ENCODE measurements at regions not wholly inside any gene's neighbourhood (a gene's known extent, or its start where the extent isn't known, plus 50 kb on each side); places are given as distances from the start of the nearest gene placed in this dataset.

GRCh38 chr5:18078157-18078556, 443.9 kb downstream of the TAF11L14 start:
- no peak overlapping the region for H3K4me3 Mint-ChIP-seq
- H3K27me3 Mint-ChIP-seq = no peaks in the 10 kb centered on the region

GRCh38 chr5:18079831-18080230, 445.6 kb downstream of the TAF11L14 start:
- Mint-ChIP-seq H3K36me3 (no peaks in the 10 kb centered on the region), H3K4me1 (no peaks in the 10 kb centered on the region), H3K4me3 (no peak overlapping the region), H3K27me3 (no peaks in the 10 kb centered on the region), H3K27ac (no peak overlapping the region), H3K9me3 (no peaks in the 10 kb centered on the region)
- DNase-seq = no peak

More at GRCh38 chr5:18078157-18078556, 443.9 kb downstream of the TAF11L14 start:
- DNase-seq = no peak
- Mint-ChIP-seq H3K27ac (no peak overlapping the region), H3K36me3 (no peaks in the 10 kb centered on the region), H3K9me3 (peaks cover 2% of the 10 kb centered on the region), H3K4me1 (no peaks in the 10 kb centered on the region)

GRCh38 chr5:18088020-18088579, 453.8 kb downstream of the TAF11L14 start:
- H3K27me3 Mint-ChIP-seq = no peaks in the 10 kb centered on the region
- no peaks in the 10 kb centered on the region for H3K36me3 Mint-ChIP-seq
- no peaks in the 10 kb centered on the region for H3K4me1 Mint-ChIP-seq

GRCh38 chr5:18090177-18090576, 455.9 kb downstream of the TAF11L14 start:
- H3K27me3 Mint-ChIP-seq = no peaks in the 10 kb centered on the region
- no peak overlapping the region for H3K4me3 Mint-ChIP-seq
- no peak for DNase-seq
- H3K9me3 Mint-ChIP-seq = peaks cover 5% of the 10 kb centered on the region
- H3K27ac Mint-ChIP-seq = no peak overlapping the region
- no peaks in the 10 kb centered on the region for H3K4me1 Mint-ChIP-seq
- H3K36me3 Mint-ChIP-seq = no peaks in the 10 kb centered on the region

More at GRCh38 chr5:18088020-18088579, 453.8 kb downstream of the TAF11L14 start:
- Mint-ChIP-seq H3K9me3 (peaks cover 5% of the 10 kb centered on the region), H3K4me3 (no peak overlapping the region), H3K27ac (no peak overlapping the region)
- DNase-seq = no peak

- Mint-ChIP-seq H3K27ac (no peak overlapping the region), H3K36me3 (no peaks in the 10 kb centered on the region), H3K27me3 (no peaks in the 10 kb centered on the region), H3K4me3 (no peak overlapping the region), H3K9me3 (peaks cover 2% of the 10 kb centered on the region), H3K4me1 (no peaks in the 10 kb centered on the region)
- DNase-seq = no peak
Measured at GRCh38 chr5:18091142-18091541, 456.9 kb downstream of the TAF11L14 start.

GRCh38 chr5:18091758-18092157, 457.5 kb downstream of the TAF11L14 start:
- Mint-ChIP-seq H3K4me3 (no peak overlapping the region), H3K9me3 (peaks cover 2% of the 10 kb centered on the region), H3K27ac (no peak overlapping the region), H3K27me3 (no peaks in the 10 kb centered on the region), H3K4me1 (no peaks in the 10 kb centered on the region), H3K36me3 (no peaks in the 10 kb centered on the region)
- no peak for DNase-seq

- H3K4me3 Mint-ChIP-seq = no peak overlapping the region
- H3K36me3 Mint-ChIP-seq = no peaks in the 10 kb centered on the region
- no peak overlapping the region for H3K27ac Mint-ChIP-seq
- DNase-seq = no peak
- H3K4me1 Mint-ChIP-seq = no peaks in the 10 kb centered on the region
- no peaks in the 10 kb centered on the region for H3K27me3 Mint-ChIP-seq
- H3K9me3 Mint-ChIP-seq = no peaks in the 10 kb centered on the region
Measured at GRCh38 chr5:18095061-18095460, 460.8 kb downstream of the TAF11L14 start.

GRCh38 chr5:18097817-18098216, 463.6 kb downstream of the TAF11L14 start:
- no peaks in the 10 kb centered on the region for H3K9me3 Mint-ChIP-seq
- DNase-seq = no peak
- H3K27ac Mint-ChIP-seq = no peak overlapping the region
- H3K4me1 Mint-ChIP-seq = no peaks in the 10 kb centered on the region
- no peaks in the 10 kb centered on the region for H3K27me3 Mint-ChIP-seq
- H3K4me3 Mint-ChIP-seq = no peak overlapping the region
- no peaks in the 10 kb centered on the region for H3K36me3 Mint-ChIP-seq

GRCh38 chr5:18098691-18099090, 464.4 kb downstream of the TAF11L14 start:
- Mint-ChIP-seq H3K4me3 (no peak overlapping the region), H3K27ac (no peak overlapping the region), H3K36me3 (no peaks in the 10 kb centered on the region), H3K9me3 (no peaks in the 10 kb centered on the region), H3K27me3 (no peaks in the 10 kb centered on the region), H3K4me1 (no peaks in the 10 kb centered on the region)
- DNase-seq = no peak

GRCh38 chr5:18099261-18099660, 465.0 kb downstream of the TAF11L14 start:
- DNase-seq = no peak
- no peaks in the 10 kb centered on the region for H3K27me3 Mint-ChIP-seq
- no peaks in the 10 kb centered on the region for H3K36me3 Mint-ChIP-seq
- H3K4me3 Mint-ChIP-seq = no peak overlapping the region
- H3K4me1 Mint-ChIP-seq = no peaks in the 10 kb centered on the region
- H3K27ac Mint-ChIP-seq = no peak overlapping the region
- no peaks in the 10 kb centered on the region for H3K9me3 Mint-ChIP-seq

- Mint-ChIP-seq H3K9me3 (no peaks in the 10 kb centered on the region), H3K4me3 (no peak overlapping the region), H3K36me3 (no peaks in the 10 kb centered on the region), H3K27me3 (no peaks in the 10 kb centered on the region), H3K4me1 (no peaks in the 10 kb centered on the region), H3K27ac (no peak overlapping the region)
- no peak for DNase-seq
Measured at GRCh38 chr5:18101532-18101931, 467.3 kb downstream of the TAF11L14 start.

GRCh38 chr5:18102733-18103132, 468.5 kb downstream of the TAF11L14 start:
- H3K36me3 Mint-ChIP-seq = no peaks in the 10 kb centered on the region
- H3K4me1 Mint-ChIP-seq = no peaks in the 10 kb centered on the region

GRCh38 chr5:18105449-18105848, 471.2 kb downstream of the TAF11L14 start:
- Mint-ChIP-seq H3K9me3 (no peaks in the 10 kb centered on the region), H3K27me3 (no peaks in the 10 kb centered on the region), H3K4me3 (no peak overlapping the region), H3K27ac (no peak overlapping the region), H3K36me3 (no peaks in the 10 kb centered on the region), H3K4me1 (no peaks in the 10 kb centered on the region)
- no peak for DNase-seq

More at GRCh38 chr5:18102733-18103132, 468.5 kb downstream of the TAF11L14 start:
- Mint-ChIP-seq H3K27me3 (no peaks in the 10 kb centered on the region), H3K4me3 (no peak overlapping the region), H3K9me3 (no peaks in the 10 kb centered on the region), H3K27ac (no peak overlapping the region)
- DNase-seq = no peak

GRCh38 chr5:18111906-18112465, 477.7 kb downstream of the TAF11L14 start:
- no peak for DNase-seq
- Mint-ChIP-seq H3K9me3 (peaks cover 2% of the 10 kb centered on the region), H3K36me3 (no peaks in the 10 kb centered on the region), H3K4me3 (no peak overlapping the region), H3K27ac (no peak overlapping the region), H3K27me3 (no peaks in the 10 kb centered on the region), H3K4me1 (no peaks in the 10 kb centered on the region)

GRCh38 chr5:18113721-18114120, 479.5 kb downstream of the TAF11L14 start:
- H3K27me3 Mint-ChIP-seq = no peaks in the 10 kb centered on the region
- no peak overlapping the region for H3K4me3 Mint-ChIP-seq
- H3K27ac Mint-ChIP-seq = no peak overlapping the region
- H3K36me3 Mint-ChIP-seq = no peaks in the 10 kb centered on the region
- H3K4me1 Mint-ChIP-seq = no peaks in the 10 kb centered on the region
- peaks cover 2% of the 10 kb centered on the region for H3K9me3 Mint-ChIP-seq
- DNase-seq = no peak

- DNase-seq = no peak
- H3K4me1 Mint-ChIP-seq = no peaks in the 10 kb centered on the region
- no peak overlapping the region for H3K4me3 Mint-ChIP-seq
- H3K36me3 Mint-ChIP-seq = no peaks in the 10 kb centered on the region
- peaks cover 2% of the 10 kb centered on the region for H3K9me3 Mint-ChIP-seq
- H3K27me3 Mint-ChIP-seq = no peaks in the 10 kb centered on the region
- H3K27ac Mint-ChIP-seq = no peak overlapping the region
Measured at GRCh38 chr5:18114151-18114757, 480.0 kb downstream of the TAF11L14 start.

Data from activated naive CD8-positive, alpha-beta T cell treated with anti-CD3 and anti-CD28 coated beads for 36 hours (primary cell).